Left renal pelvis (tissue), 4 donors: ENCODE measurements at regions not wholly inside any gene's neighbourhood (a gene's known extent, or its start where the extent isn't known, plus 50 kb on each side); places are given as distances from the start of the nearest gene placed in this dataset.

Experiments used
- DNase-seq, 4 donors: peaks; one replicate each; pipeline ENCODE4 v3.0.0-alpha.2; 2013; ENCODE audit warnings: low read depth in 4 of 4, low spot score in 3 of 4

GRCh38 chr18:76686737-76687231 is 135.6 kb upstream of the ZNF236 start:
- DNase-seq = no peak

- DNase-seq = no peak
Observed at GRCh38 chr18:76685860-76686259, 136.5 kb upstream of the ZNF236 start.

GRCh38 chr18:76685402-76685801 is 137.0 kb upstream of the ZNF236 start:
- DNase-seq = no peak

GRCh38 chr18:76684265-76684664 is 138.1 kb upstream of the ZNF236 start:
- DNase-seq = no peak

- DNase-seq = no peak
Observed at GRCh38 chr18:76679945-76680344, 142.4 kb upstream of the ZNF236 start.

GRCh38 chr18:76679259-76679658 is 143.1 kb upstream of the ZNF236 start:
- peak in 1 of 4 donors; percentile 36 for DNase-seq

- no peak for DNase-seq
Observed at GRCh38 chr18:76678248-76678647, 144.1 kb upstream of the ZNF236 start.

GRCh38 chr18:76674596-76674995 is 147.8 kb upstream of the ZNF236 start:
- DNase-seq = no peak

GRCh38 chr18:76673281-76674185 is 148.8 kb upstream of the ZNF236 start:
- DNase-seq = no peak

- DNase-seq = no peak
Observed at GRCh38 chr18:76672627-76673026, 149.7 kb upstream of the ZNF236 start.

GRCh38 chr18:76670564-76671288 is 151.6 kb upstream of the ZNF236 start:
- no peak for DNase-seq

GRCh38 chr18:76668546-76668945 is 153.8 kb upstream of the ZNF236 start:
- no peak for DNase-seq

- no peak for DNase-seq
Observed at GRCh38 chr18:76668119-76668518, 154.2 kb upstream of the ZNF236 start.

- DNase-seq = no peak
Observed at GRCh38 chr18:76667603-76668002, 154.8 kb upstream of the ZNF236 start.

- no peak for DNase-seq
Observed at GRCh38 chr18:76662626-76663025, 159.7 kb upstream of the ZNF236 start.

GRCh38 chr18:76660571-76661192 is 161.7 kb upstream of the ZNF236 start:
- DNase-seq = no peak

GRCh38 chr18:76658627-76659026 is 163.6 kb upstream of the ZNF516 start:
- no peak for DNase-seq

GRCh38 chr18:76657911-76658470 is 162.9 kb upstream of the ZNF516 start:
- DNase-seq = no peak

GRCh38 chr18:76656925-76657827 is 162.1 kb upstream of the ZNF516 start:
- no peak for DNase-seq

GRCh38 chr18:76654577-76654976 is 159.5 kb upstream of the ZNF516 start:
- DNase-seq = no peak
